GM21515 (cell line): ENCODE measurements at regions not wholly inside any gene's neighbourhood (a gene's known extent, or its start where the extent isn't known, plus 50 kb on each side); places are given as distances from the start of the nearest gene placed in this dataset.

Source experiments
- ATAC-seq: cut with Tn5 transposase; IDR thresholded peaks from one replicate; pipeline ENCODE4 v1.9.1; 2021; ENCODE audit not compliant: unreplicated experiment

GRCh38 chr11:111148953-111149352 lies 96.6 kb upstream of the POU2AF2 start:
- ATAC-seq, result no peak

GRCh38 chr11:111148121-111148520 lies 97.4 kb upstream of the POU2AF2 start:
- no peak for ATAC-seq

GRCh38 chr11:111137846-111138245 lies 107.7 kb upstream of the POU2AF2 start:
- no peak for ATAC-seq

- no peak for ATAC-seq
These were observed 109.6 kb upstream of the POU2AF2 start for GRCh38 chr11:111135778-111136570.

- no peak for ATAC-seq
These were observed 110.4 kb upstream of the POU2AF2 start for GRCh38 chr11:111135101-111135500.

- ATAC-seq, result no peak
These were observed 117.3 kb upstream of the POU2AF2 start for GRCh38 chr11:111128076-111128870.

- no peak for ATAC-seq
These were observed 120.8 kb upstream of the POU2AF2 start for GRCh38 chr11:111124724-111125123.

GRCh38 chr11:111123463-111124398 lies 121.8 kb upstream of the POU2AF2 start:
- no peak for ATAC-seq

- ATAC-seq, result no peak
These were observed 124.7 kb upstream of the POU2AF2 start for GRCh38 chr11:111120696-111121302.

GRCh38 chr11:111120161-111120560 lies 125.4 kb upstream of the POU2AF2 start:
- no peak for ATAC-seq

- no peak for ATAC-seq
These were observed 125.8 kb upstream of the POU2AF2 start for GRCh38 chr11:111119751-111120150.

- no peak for ATAC-seq
These were observed 129.6 kb upstream of the POU2AF2 start for GRCh38 chr11:111115890-111116289.

- no peak for ATAC-seq
These were observed 131.4 kb upstream of the POU2AF2 start for GRCh38 chr11:111114091-111114490.

GRCh38 chr11:111112614-111113013 lies 132.9 kb upstream of the POU2AF2 start:
- no peak for ATAC-seq

GRCh38 chr11:111107501-111107900 lies 138.0 kb upstream of the POU2AF2 start:
- no peak for ATAC-seq

- no peak for ATAC-seq
These were observed 138.9 kb upstream of the POU2AF2 start for GRCh38 chr11:111106641-111107040.

GRCh38 chr11:111105566-111105965 lies 140.0 kb upstream of the POU2AF2 start:
- no peak for ATAC-seq

GRCh38 chr11:111104185-111104584 lies 141.3 kb upstream of the POU2AF2 start:
- ATAC-seq, result no peak

GRCh38 chr11:111101881-111102280 lies 143.6 kb upstream of the POU2AF2 start:
- no peak for ATAC-seq

- ATAC-seq, result no peak
These were observed 146.4 kb upstream of the POU2AF2 start for GRCh38 chr11:111099028-111099713.
